ENCODE measurements at regions not wholly inside any gene's neighbourhood (a gene's known extent, or its start where the extent isn't known, plus 50 kb on each side); places are given as distances from the start of the nearest gene placed in this dataset.

- no peak for DNase-seq
- intact Hi-C loops (cut with DNase I; ENCODE audit: low total_unique reads) = no loop called here
- Histone ChIP-seq H3K36me3 (no peaks in the 10 kb centered on the region), H3K9me3 (no peaks in the 10 kb centered on the region), H3K27ac (no peak overlapping the region), H3K4me1 (no peaks in the 10 kb centered on the region), H3K4me3 (no peak overlapping the region), H3K27me3 (no peaks in the 10 kb centered on the region)
- in situ Hi-C loops (cut with MboI; ENCODE audit: low pct_ligation_motif_present in 1 of 4, low pct_unique_long_range_greater_than_20kb in 1 of 4, low sequenced_read_pairs in 3 of 4) = no loop called here
- 40 to 46% methylated on average over 3 of the region's 3 CpGs for WGBS, 2 donors (ENCODE audit: low coverage in 1 of 2)
- TF ChIP-seq CTCF (IDR thresholded peaks at IDR 0.05) (no peak), POLR2AphosphoS5 (IDR thresholded peaks at IDR 0.05) (no peak), EP300 (IDR thresholded peaks at IDR 0.05; ENCODE audit: low read depth) (no peak), POLR2A (IDR thresholded peaks at IDR 0.05) (no peak)
These were observed 89.4 kb upstream of the TLL1 start for GRCh38 chr4:165783626-165784025.

GRCh38 chr4:165784672-165785071 lies 88.4 kb upstream of the TLL1 start:
- no peaks in the 10 kb centered on the region for H3K27me3 ChIP-seq

GRCh38 chr4:165785337-165785736 lies 87.7 kb upstream of the TLL1 start:
- Histone ChIP-seq H3K36me3 (no peaks in the 10 kb centered on the region), H3K4me3 (no peak overlapping the region), H3K9me3 (no peaks in the 10 kb centered on the region), H3K27me3 (no peaks in the 10 kb centered on the region), H3K27ac (no peak overlapping the region), H3K4me1 (no peaks in the 10 kb centered on the region)
- TF ChIP-seq POLR2A (IDR thresholded peaks at IDR 0.05) = no peak
- TF ChIP-seq POLR2AphosphoS5 (IDR thresholded peaks at IDR 0.05) = no peak
- no peak for TF ChIP-seq CTCF (IDR thresholded peaks at IDR 0.05)
- TF ChIP-seq EP300 (IDR thresholded peaks at IDR 0.05; ENCODE audit: low read depth) = no peak
- intact Hi-C loops (cut with DNase I; ENCODE audit: low total_unique reads) (no loop called here), in situ Hi-C loops (cut with MboI; ENCODE audit: low pct_ligation_motif_present in 1 of 4, low pct_unique_long_range_greater_than_20kb in 1 of 4, low sequenced_read_pairs in 3 of 4) (no loop called here)
- no peak for DNase-seq
- WGBS, 2 donors (ENCODE audit: low coverage in 1 of 2) = 50 to 64% methylated on average over 2 of the region's 2 CpGs

More at GRCh38 chr4:165784672-165785071, 88.4 kb upstream of the TLL1 start:
- Histone ChIP-seq H3K4me1 (no peaks in the 10 kb centered on the region), H3K4me3 (no peak overlapping the region), H3K9me3 (no peaks in the 10 kb centered on the region), H3K27ac (no peak overlapping the region), H3K36me3 (no peaks in the 10 kb centered on the region)
- TF ChIP-seq POLR2A (IDR thresholded peaks at IDR 0.05) = no peak
- no peak for TF ChIP-seq POLR2AphosphoS5 (IDR thresholded peaks at IDR 0.05)
- 26 to 50% methylated on average over 1 of the region's 1 CpG for WGBS, 2 donors (ENCODE audit: low coverage in 1 of 2)
- intact Hi-C loops (cut with DNase I; ENCODE audit: low total_unique reads) (no loop called here), in situ Hi-C loops (cut with MboI; ENCODE audit: low pct_ligation_motif_present in 1 of 4, low pct_unique_long_range_greater_than_20kb in 1 of 4, low sequenced_read_pairs in 3 of 4) (no loop called here)
- no peak for DNase-seq

GRCh38 chr4:165787516-165788274 lies 85.3 kb upstream of the TLL1 start:
- TF ChIP-seq POLR2AphosphoS5 (IDR thresholded peaks at IDR 0.05) (no peak), EP300 (IDR thresholded peaks at IDR 0.05; ENCODE audit: low read depth) (no peak), POLR2A (IDR thresholded peaks at IDR 0.05) (no peak), CTCF (IDR thresholded peaks at IDR 0.05) (no peak)
- Histone ChIP-seq H3K9me3 (no peaks in the 10 kb centered on the region), H3K4me3 (no peak overlapping the region), H3K4me1 (no peaks in the 10 kb centered on the region), H3K27ac (no peak overlapping the region), H3K27me3 (no peaks in the 10 kb centered on the region), H3K36me3 (no peaks in the 10 kb centered on the region)
- in situ Hi-C loops (cut with MboI; ENCODE audit: low pct_ligation_motif_present in 1 of 4, low pct_unique_long_range_greater_than_20kb in 1 of 4, low sequenced_read_pairs in 3 of 4) = no loop called here
- WGBS, 2 donors (ENCODE audit: low coverage in 1 of 2) = 26 to 39% methylated on average over 4 of the region's 4 CpGs
- intact Hi-C loops (cut with DNase I; ENCODE audit: low total_unique reads) = no loop called here
- DNase-seq = no peak

All from transverse colon (tissue), 4 donors.